HG03280 (cell line): ENCODE measurements at regions not wholly inside any gene's neighbourhood (a gene's known extent, or its start where the extent isn't known, plus 50 kb on each side); places are given as distances from the start of the nearest gene placed in this dataset.
"Not testable (repeated sequence)": the region's sequence is repeated elsewhere in the genome, so short reads cannot be mapped to it uniquely, and the experiment has no call there.

Experiments
- ATAC-seq: cut with Tn5 transposase; IDR thresholded peaks from one replicate; pipeline ENCODE4 v1.9.1; 2021; ENCODE audit warnings: mild to moderate bottlenecking, moderate library complexity; ENCODE audit not compliant: unreplicated experiment

- not testable (repeated sequence) for ATAC-seq
These were observed 201.6 kb downstream of the USP22 start for GRCh38 chr17:20840987-20841865.

- not testable (repeated sequence) for ATAC-seq
These were observed 200.8 kb downstream of the USP22 start for GRCh38 chr17:20842012-20842411.

GRCh38 chr17:20843261-20843660 is 199.6 kb downstream of the USP22 start:
- not testable (repeated sequence) for ATAC-seq

GRCh38 chr17:20843799-20844553 is 198.8 kb downstream of the USP22 start:
- not testable (repeated sequence) for ATAC-seq

GRCh38 chr17:20848869-20849443 is 193.9 kb downstream of the USP22 start:
- not testable (repeated sequence) for ATAC-seq

DNA sequence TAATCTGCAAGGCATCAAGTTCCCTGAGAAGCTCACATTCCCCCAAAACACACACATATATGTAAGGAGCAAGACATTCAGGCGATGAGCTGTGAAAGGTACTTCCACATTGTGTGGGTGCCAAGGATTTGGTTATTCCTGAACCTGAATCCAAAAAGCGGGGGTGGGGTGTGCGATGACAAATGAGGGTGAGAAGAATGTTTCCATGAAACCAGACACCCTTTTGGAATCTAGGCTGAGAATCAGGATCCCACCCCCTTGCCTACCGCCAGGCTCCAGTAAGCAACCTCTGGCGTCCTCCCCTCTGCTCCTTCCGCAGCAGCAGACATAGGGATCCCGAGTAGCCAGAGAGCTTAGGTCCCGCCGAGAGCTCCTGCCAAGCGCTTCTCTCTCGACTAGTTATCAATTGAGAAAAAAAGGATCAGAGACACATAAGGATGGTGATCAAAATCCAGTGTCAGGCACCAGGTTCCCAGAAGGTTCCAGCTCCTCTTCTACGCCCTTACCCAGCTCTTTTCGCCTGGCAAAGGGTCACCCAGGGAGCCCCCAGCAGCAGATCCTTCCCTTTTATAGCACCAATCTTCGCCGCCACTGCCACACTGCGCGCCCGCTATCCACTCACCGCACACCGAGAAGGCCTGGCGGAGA is 191.1 kb downstream of the USP22 start:
- ATAC-seq = not testable (repeated sequence)

GRCh38 chr17:20852239-20852989 is 190.4 kb downstream of the USP22 start:
- no peak for ATAC-seq

GRCh38 chr17:20852990-20853370 is 189.8 kb downstream of the USP22 start:
- no peak for ATAC-seq

DNA sequence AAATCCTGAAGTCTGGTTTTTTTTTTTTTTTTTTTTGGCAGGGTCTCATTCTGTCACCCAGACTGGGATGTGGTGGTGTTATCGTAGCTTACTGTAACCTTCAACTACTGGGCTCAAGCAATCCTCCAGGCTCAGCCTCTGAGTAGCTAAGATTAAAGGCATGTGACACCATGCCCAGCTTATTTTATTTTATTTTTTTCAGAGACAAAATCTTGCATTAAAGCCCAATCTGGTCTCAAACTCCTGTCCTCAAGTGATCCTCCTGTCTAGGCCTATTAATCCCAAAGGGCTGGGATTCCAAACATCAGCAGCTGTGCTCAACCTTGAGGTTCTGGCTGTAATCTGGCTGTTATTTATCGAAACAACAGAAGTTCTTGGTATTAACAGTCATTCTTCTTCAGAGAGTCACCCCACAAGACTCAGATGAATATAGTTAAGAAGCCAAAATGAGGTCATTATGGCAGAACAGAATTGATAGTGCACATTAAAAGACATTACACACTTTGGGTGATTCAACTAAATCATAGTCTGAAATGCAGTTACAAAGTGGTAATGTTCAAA is 186.8 kb downstream of the USP22 start:
- not testable (repeated sequence) for ATAC-seq

GRCh38 chr17:20866444-20867209 is 176.2 kb downstream of the USP22 start:
- ATAC-seq = not testable (repeated sequence)

GRCh38 chr17:20867436-20867937 is 175.3 kb downstream of the USP22 start:
- ATAC-seq = not testable (repeated sequence)

DNA sequence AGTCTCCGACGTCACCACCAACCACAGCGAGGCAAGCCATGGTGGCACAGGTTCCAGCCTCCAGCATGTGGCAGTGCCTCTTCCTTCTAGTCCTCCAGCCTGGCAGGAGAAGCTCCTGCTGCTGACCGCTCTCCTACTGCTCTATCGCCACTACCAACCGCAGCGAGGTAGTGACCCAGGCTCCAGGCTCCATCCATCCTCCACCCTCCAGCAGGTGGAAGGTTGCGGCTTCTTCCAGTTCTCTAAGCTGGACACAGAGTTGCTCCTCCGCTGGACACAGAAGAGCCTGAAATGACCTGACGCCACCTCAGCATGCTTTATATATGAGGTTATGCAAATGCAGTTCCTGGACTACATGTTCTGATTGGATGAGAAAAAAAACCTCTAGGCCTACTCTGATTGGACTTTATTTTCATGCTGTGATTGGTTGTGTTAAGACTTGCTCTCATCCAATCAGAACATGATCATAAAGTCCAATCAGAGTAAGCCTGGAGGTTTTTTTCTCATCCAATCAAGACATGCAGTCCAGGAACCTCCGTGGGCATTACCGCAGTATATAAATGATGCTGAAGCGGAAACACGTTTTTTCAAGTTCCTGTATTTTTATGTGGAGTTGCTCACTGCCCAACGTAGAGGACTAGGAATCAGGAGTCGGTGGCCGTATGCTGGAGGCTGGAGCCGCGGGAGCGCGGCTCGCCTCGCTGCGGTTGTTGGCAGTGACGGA is 174.7 kb downstream of the USP22 start:
- ATAC-seq = not testable (repeated sequence)

GRCh38 chr17:20868662-20869007 is 174.2 kb downstream of the USP22 start:
- not testable (repeated sequence) for ATAC-seq

DNA sequence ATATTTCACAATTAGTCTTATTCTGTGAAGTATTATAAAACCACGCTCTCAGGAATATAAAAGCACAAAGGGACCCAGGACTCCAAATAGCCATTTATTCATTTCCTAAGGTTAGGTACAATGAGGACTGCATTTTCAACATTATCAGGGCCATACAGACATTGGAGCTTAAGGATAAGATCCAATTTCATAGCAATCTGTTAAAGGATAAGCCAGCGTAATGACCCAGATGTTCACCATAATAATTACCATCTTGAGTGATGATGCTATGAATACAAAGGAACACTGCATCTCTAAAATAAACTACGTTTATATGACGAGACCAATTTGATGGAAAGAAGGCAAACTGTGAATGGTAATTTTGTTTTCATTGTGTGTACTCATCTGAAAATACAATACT is 169.6 kb downstream of the USP22 start:
- not testable (repeated sequence) for ATAC-seq

DNA sequence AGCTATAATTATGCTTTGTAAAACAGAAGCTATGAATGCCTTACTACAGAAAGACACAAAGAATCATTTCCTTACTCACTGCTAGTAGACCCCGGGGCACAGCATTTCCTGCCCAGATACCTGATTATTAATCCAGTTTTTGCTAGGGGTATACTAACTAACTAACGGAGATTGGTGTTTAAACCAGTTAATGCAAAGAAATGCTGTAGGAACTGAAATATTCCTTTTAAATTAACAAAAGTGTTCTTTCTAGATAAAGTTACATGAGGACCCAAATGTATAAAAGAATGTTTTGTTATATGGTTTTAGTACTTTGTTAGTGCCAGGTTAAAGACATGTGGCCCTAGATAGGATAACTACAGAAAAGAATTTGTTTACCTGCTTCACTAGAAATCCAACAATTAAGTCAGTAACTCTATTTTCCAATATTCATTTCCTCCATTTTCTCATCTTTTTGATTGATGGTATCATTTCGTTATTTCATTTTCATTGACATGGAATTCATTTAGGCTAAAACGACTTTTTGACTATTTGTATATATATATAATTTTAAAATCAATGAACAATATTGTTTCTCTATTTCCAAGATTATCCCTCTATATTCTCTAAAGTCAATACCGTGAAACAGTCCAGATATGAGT is 169.0 kb downstream of the USP22 start:
- not testable (repeated sequence) for ATAC-seq

GRCh38 chr17:20877384-20877783 is 165.4 kb downstream of the USP22 start:
- not testable (repeated sequence) for ATAC-seq

DNA sequence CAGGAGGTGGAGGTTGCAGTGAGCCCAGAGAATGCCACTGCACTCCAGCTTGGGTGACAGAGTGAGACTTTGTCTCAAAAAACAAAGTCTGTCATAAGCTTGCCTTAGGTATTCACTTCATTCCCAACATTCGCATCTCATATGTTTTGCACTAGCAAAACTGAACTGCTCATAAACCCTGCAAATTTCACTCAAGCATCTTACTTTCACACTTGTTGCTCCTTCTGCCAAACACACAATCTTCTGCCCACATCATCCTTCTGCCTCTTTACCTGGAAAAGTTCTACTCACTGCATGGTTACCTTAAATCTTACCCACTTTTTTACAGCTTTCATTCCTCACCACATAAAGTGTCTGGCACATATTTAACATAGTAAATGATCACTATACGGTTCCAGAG is 152.5 kb downstream of the USP22 start:
- ATAC-seq = no peak

DNA sequence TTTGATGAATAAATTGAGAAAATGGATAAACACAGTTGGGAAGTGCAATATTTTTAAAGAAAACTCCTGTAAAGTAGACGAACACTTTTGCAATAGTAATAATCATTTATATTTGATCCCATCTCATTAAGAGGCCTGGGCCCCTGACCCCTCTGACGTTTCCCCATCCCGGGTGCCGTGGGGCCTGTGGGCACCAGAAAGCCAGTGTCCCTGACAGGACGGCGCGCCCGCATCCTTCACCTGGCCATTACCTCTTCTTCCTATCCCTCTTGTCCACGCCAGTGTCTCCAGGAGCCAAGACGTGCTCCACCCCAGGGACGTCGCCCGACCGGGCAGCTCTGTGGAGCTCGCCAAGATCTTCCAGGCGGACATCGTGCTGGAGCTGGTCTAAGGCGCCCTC is 147.4 kb downstream of the USP22 start:
- ATAC-seq = not testable (repeated sequence)
